ENCODE measurements at regions not wholly inside any gene's neighbourhood (a gene's known extent, or its start where the extent isn't known, plus 50 kb on each side); places are given as distances from the start of the nearest gene placed in this dataset.

- no peak overlapping the region for H3K9ac ChIP-seq (ENCODE audit: low read depth, low read length)
- no peak overlapping the region for H3K4me2 ChIP-seq (ENCODE audit: insufficient read depth, low read length)
- no peak for DNase-seq
- H3K27me3 ChIP-seq (ENCODE audit: insufficient read depth, low read length, poor library complexity), result no peaks in the 10 kb centered on the region
- H3K79me2 ChIP-seq (ENCODE audit: insufficient read depth, low read length), result no peaks in the 10 kb centered on the region
- no peak overlapping the region for H3K4me3 ChIP-seq (ENCODE audit: low read depth in 1 of 2, low read length in 2 of 2)
- TF ChIP-seq CTCF (IDR thresholded peaks at IDR 0.05; ENCODE audit: borderline replicate concordance, extremely low read depth, low read length, poor library complexity, severe bottlenecking), result no peak
- no peak for TF ChIP-seq EZH2 (IDR thresholded peaks at IDR 0.05; ENCODE audit: borderline replicate concordance, low read depth, low read length, severe bottlenecking)
- H3K27ac ChIP-seq (ENCODE audit: low read length), result no peak overlapping the region
- ATAC-seq (ENCODE audit: insufficient read depth, low read depth), result no peak
- H3K36me3 ChIP-seq (ENCODE audit: insufficient read depth, low read length), result no peaks in the 10 kb centered on the region
- H3K4me1 ChIP-seq (ENCODE audit: insufficient read depth, low read length), result no peaks in the 10 kb centered on the region
- no peaks in the 10 kb centered on the region for H4K20me1 ChIP-seq (ENCODE audit: insufficient read depth, low read length)
- no peaks in the 10 kb centered on the region for H3K9me3 ChIP-seq (ENCODE audit: insufficient read depth, low read length, severe bottlenecking)
- no peak overlapping the region for H2AFZ ChIP-seq (ENCODE audit: low read depth, low read length)
Measured at GRCh38 chr2:78218066-78218465, 695.9 kb upstream of the LRRTM4 start.

- Histone ChIP-seq H2AFZ (ENCODE audit: low read depth, low read length) (no peak overlapping the region), H3K79me2 (ENCODE audit: insufficient read depth, low read length) (no peaks in the 10 kb centered on the region)
Measured at GRCh38 chr2:78237704-78238103, 715.5 kb upstream of the LRRTM4 start.

GRCh38 chr2:78245394-78246135 lies 723.4 kb upstream of the LRRTM4 start:
- TF ChIP-seq CTCF (IDR thresholded peaks at IDR 0.05; ENCODE audit: borderline replicate concordance, extremely low read depth, low read length, poor library complexity, severe bottlenecking), result no peak
- no peak for TF ChIP-seq EZH2 (IDR thresholded peaks at IDR 0.05; ENCODE audit: borderline replicate concordance, low read depth, low read length, severe bottlenecking)
- no peak overlapping the region for H2AFZ ChIP-seq (ENCODE audit: low read depth, low read length)
- no peak overlapping the region for H3K27ac ChIP-seq (ENCODE audit: low read length)
- H3K4me2 ChIP-seq (ENCODE audit: insufficient read depth, low read length), result no peak overlapping the region
- no peaks in the 10 kb centered on the region for H3K79me2 ChIP-seq (ENCODE audit: insufficient read depth, low read length)
- H3K9ac ChIP-seq (ENCODE audit: low read depth, low read length), result no peak overlapping the region
- H3K36me3 ChIP-seq (ENCODE audit: insufficient read depth, low read length), result no peaks in the 10 kb centered on the region
- H3K9me3 ChIP-seq (ENCODE audit: insufficient read depth, low read length, severe bottlenecking), result no peaks in the 10 kb centered on the region
- H3K27me3 ChIP-seq (ENCODE audit: insufficient read depth, low read length, poor library complexity), result no peaks in the 10 kb centered on the region
- H4K20me1 ChIP-seq (ENCODE audit: insufficient read depth, low read length), result no peaks in the 10 kb centered on the region
- no peak overlapping the region for H3K4me3 ChIP-seq (ENCODE audit: low read depth in 1 of 2, low read length in 2 of 2)
- no peaks in the 10 kb centered on the region for H3K4me1 ChIP-seq (ENCODE audit: insufficient read depth, low read length)
- ATAC-seq (ENCODE audit: insufficient read depth, low read depth) (no peak), DNase-seq (no peak)

More at GRCh38 chr2:78237704-78238103, 715.5 kb upstream of the LRRTM4 start:
- Histone ChIP-seq H3K9me3 (ENCODE audit: insufficient read depth, low read length, severe bottlenecking) (no peaks in the 10 kb centered on the region), H3K9ac (ENCODE audit: low read depth, low read length) (no peak overlapping the region), H3K4me2 (ENCODE audit: insufficient read depth, low read length) (no peak overlapping the region), H3K27me3 (ENCODE audit: insufficient read depth, low read length, poor library complexity) (no peaks in the 10 kb centered on the region), H3K36me3 (ENCODE audit: insufficient read depth, low read length) (no peaks in the 10 kb centered on the region), H3K4me3 (ENCODE audit: low read depth in 1 of 2, low read length in 2 of 2) (no peak overlapping the region), H4K20me1 (ENCODE audit: insufficient read depth, low read length) (no peaks in the 10 kb centered on the region), H3K27ac (ENCODE audit: low read length) (no peak overlapping the region), H3K4me1 (ENCODE audit: insufficient read depth, low read length) (no peaks in the 10 kb centered on the region)
- no peak for DNase-seq
- TF ChIP-seq CTCF (IDR thresholded peaks at IDR 0.05; ENCODE audit: borderline replicate concordance, extremely low read depth, low read length, poor library complexity, severe bottlenecking) (no peak), EZH2 (IDR thresholded peaks at IDR 0.05; ENCODE audit: borderline replicate concordance, low read depth, low read length, severe bottlenecking) (no peak)
- ATAC-seq (ENCODE audit: insufficient read depth, low read depth), result no peak

Measured in DND-41 (cell line).